ENCODE measurements at regions not wholly inside any gene's neighbourhood (a gene's known extent, or its start where the extent isn't known, plus 50 kb on each side); places are given as distances from the start of the nearest gene placed in this dataset.

GRCh38 chr1:83012950-83013349 is 986.0 kb downstream of the TTLL7 start:
- no peak for DNase-seq

GRCh38 chr1:83011265-83011664 is 987.7 kb downstream of the TTLL7 start:
- no peak for DNase-seq

- DNase-seq = no peak
Measured at GRCh38 chr1:83006271-83006670, 992.7 kb downstream of the TTLL7 start.

GRCh38 chr1:83000286-83000685 is 998.6 kb downstream of the TTLL7 start:
- no peak for DNase-seq

GRCh38 chr1:82995951-82996350 is 1003.0 kb downstream of the TTLL7 start:
- DNase-seq = no peak

GRCh38 chr1:82994616-82995263 is 1004.2 kb downstream of the TTLL7 start:
- no peak for DNase-seq

GRCh38 chr1:82991569-82991968 is 1007.4 kb downstream of the TTLL7 start:
- DNase-seq = no peak

GRCh38 chr1:82979593-82980236 is 1019.2 kb downstream of the TTLL7 start:
- DNase-seq = no peak

GRCh38 chr1:82978461-82979324 is 1020.2 kb downstream of the TTLL7 start:
- DNase-seq = no peak

- no peak for DNase-seq
Measured at GRCh38 chr1:82972841-82973553, 1025.9 kb downstream of the TTLL7 start.

- no peak for DNase-seq
Measured at GRCh38 chr1:82969340-82969739, 1029.6 kb downstream of the TTLL7 start.

- no peak for DNase-seq
Measured at GRCh38 chr1:82962658-82963057, 1036.3 kb downstream of the TTLL7 start.

- DNase-seq = no peak
Measured at GRCh38 chr1:82950606-82951200, 1048.2 kb downstream of the TTLL7 start.

GRCh38 chr1:82948386-82948785 is 1050.5 kb downstream of the TTLL7 start:
- DNase-seq = no peak

- no peak for DNase-seq
Measured at GRCh38 chr1:82947278-82947677, 1051.7 kb downstream of the TTLL7 start.

GRCh38 chr1:82946096-82946605 is 1052.8 kb downstream of the TTLL7 start:
- no peak for DNase-seq

- DNase-seq = no peak
Measured at GRCh38 chr1:82944822-82945221, 1054.1 kb downstream of the TTLL7 start.

GRCh38 chr1:82934074-82934473 is 1064.9 kb downstream of the TTLL7 start:
- no peak for DNase-seq

- no peak for DNase-seq
Measured at GRCh38 chr1:82932727-82933126, 1066.2 kb downstream of the TTLL7 start.

GRCh38 chr1:82932207-82932606 is 1066.7 kb downstream of the TTLL7 start:
- no peak for DNase-seq

- no peak for DNase-seq
Measured at GRCh38 chr1:82931006-82931405, 1067.9 kb downstream of the TTLL7 start.

- no peak for DNase-seq
Measured at GRCh38 chr1:82927753-82928152, 1071.2 kb downstream of the TTLL7 start.

- no peak for DNase-seq
Measured at GRCh38 chr1:82924666-82925065, 1074.3 kb downstream of the TTLL7 start.

Measured in NCI-H524 treated with DMSO at 0.1 percent for 48 hours (cell line).